ENCODE measurements at regions not wholly inside any gene's neighbourhood (a gene's known extent, or its start where the extent isn't known, plus 50 kb on each side); places are given as distances from the start of the nearest gene placed in this dataset.

- H3K9me3 Mint-ChIP-seq (ENCODE audit: unreplicated experiment), result no peaks in the 10 kb centered on the region
- no peak for DNase-seq (ENCODE audit: extremely low spot score, unreplicated experiment)
- peaks cover 11% of the 10 kb centered on the region for H3K27me3 Mint-ChIP-seq (ENCODE audit: unreplicated experiment)
- H3K27ac Mint-ChIP-seq (ENCODE audit: unreplicated experiment), result no peak overlapping the region
- no peak for TF ChIP-seq CTCF (IDR thresholded peaks at IDR 0.05)
- H3K4me1 Mint-ChIP-seq (ENCODE audit: unreplicated experiment), result no peaks in the 10 kb centered on the region
- H3K36me3 Mint-ChIP-seq (ENCODE audit: unreplicated experiment), result no peaks in the 10 kb centered on the region
- H3K4me3 Mint-ChIP-seq (ENCODE audit: unreplicated experiment), result no peak overlapping the region
Measured at GRCh38 chr11:129314371-129314770, 61.3 kb upstream of the BARX2 start.

DNA sequence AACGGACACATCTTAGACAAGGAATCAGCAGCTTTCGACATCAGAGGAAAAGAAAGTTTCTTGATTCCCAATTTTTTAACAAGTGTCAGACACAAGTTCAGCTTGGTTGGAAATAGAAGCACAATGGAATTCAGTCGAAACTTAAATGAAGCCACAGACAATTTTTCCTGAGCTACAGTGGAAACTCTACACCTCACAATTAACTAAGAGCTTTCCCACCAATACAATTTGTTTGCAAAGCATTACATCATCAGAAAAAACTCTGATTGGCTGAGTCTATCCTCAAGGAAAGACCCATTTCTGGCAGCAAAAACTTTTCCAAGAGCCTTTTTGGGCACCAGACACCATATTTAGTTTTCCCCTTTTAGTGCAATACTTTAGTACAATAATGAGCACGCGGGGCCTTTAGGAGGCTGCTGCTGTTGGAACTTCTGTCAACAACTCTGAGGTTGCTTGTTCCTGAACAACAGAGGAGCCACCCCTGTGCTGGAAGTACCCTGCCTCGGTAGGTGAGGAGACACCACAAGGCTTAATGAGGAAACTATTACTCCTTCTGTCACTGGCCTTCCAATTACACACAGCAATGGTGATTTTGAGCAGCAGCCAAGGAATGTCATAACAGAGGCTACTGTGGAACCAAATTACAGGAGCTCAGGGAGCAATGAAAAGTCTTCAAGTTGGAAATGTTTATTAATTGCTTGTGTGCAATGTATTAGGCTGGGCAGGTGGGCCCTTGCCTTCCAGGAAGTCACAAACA lies 61.9 kb upstream of the BARX2 start:
- H3K27ac Mint-ChIP-seq (ENCODE audit: unreplicated experiment), result no peak overlapping the region
- TF ChIP-seq CTCF (IDR thresholded peaks at IDR 0.05), result no peak
- H3K4me1 Mint-ChIP-seq (ENCODE audit: unreplicated experiment), result no peaks in the 10 kb centered on the region
- no peaks in the 10 kb centered on the region for H3K36me3 Mint-ChIP-seq (ENCODE audit: unreplicated experiment)
- no peak for DNase-seq (ENCODE audit: extremely low spot score, unreplicated experiment)
- H3K9me3 Mint-ChIP-seq (ENCODE audit: unreplicated experiment), result no peaks in the 10 kb centered on the region
- no peak overlapping the region for H3K4me3 Mint-ChIP-seq (ENCODE audit: unreplicated experiment)
- peaks cover 11% of the 10 kb centered on the region for H3K27me3 Mint-ChIP-seq (ENCODE audit: unreplicated experiment)

GRCh38 chr11:129312730-129313503 lies 62.7 kb upstream of the BARX2 start:
- H3K9me3 Mint-ChIP-seq (ENCODE audit: unreplicated experiment), result no peaks in the 10 kb centered on the region
- no peak for DNase-seq (ENCODE audit: extremely low spot score, unreplicated experiment)
- no peak overlapping the region for H3K27ac Mint-ChIP-seq (ENCODE audit: unreplicated experiment)
- no peak overlapping the region for H3K4me3 Mint-ChIP-seq (ENCODE audit: unreplicated experiment)
- TF ChIP-seq CTCF (IDR thresholded peaks at IDR 0.05), result no peak
- no peaks in the 10 kb centered on the region for H3K4me1 Mint-ChIP-seq (ENCODE audit: unreplicated experiment)
- no peaks in the 10 kb centered on the region for H3K36me3 Mint-ChIP-seq (ENCODE audit: unreplicated experiment)
- peaks cover 11% of the 10 kb centered on the region for H3K27me3 Mint-ChIP-seq (ENCODE audit: unreplicated experiment)

- H3K27ac Mint-ChIP-seq (ENCODE audit: unreplicated experiment), result no peak overlapping the region
- DNase-seq (ENCODE audit: extremely low spot score, unreplicated experiment), result no peak
- no peaks in the 10 kb centered on the region for H3K36me3 Mint-ChIP-seq (ENCODE audit: unreplicated experiment)
- no peaks in the 10 kb centered on the region for H3K4me1 Mint-ChIP-seq (ENCODE audit: unreplicated experiment)
- H3K4me3 Mint-ChIP-seq (ENCODE audit: unreplicated experiment), result no peak overlapping the region
- peaks cover 3% of the 10 kb centered on the region for H3K9me3 Mint-ChIP-seq (ENCODE audit: unreplicated experiment)
- H3K27me3 Mint-ChIP-seq (ENCODE audit: unreplicated experiment), result peaks cover 5% of the 10 kb centered on the region
- no peak for TF ChIP-seq CTCF (IDR thresholded peaks at IDR 0.05)
Measured at GRCh38 chr11:129308241-129308865, 67.3 kb upstream of the BARX2 start.

DNA sequence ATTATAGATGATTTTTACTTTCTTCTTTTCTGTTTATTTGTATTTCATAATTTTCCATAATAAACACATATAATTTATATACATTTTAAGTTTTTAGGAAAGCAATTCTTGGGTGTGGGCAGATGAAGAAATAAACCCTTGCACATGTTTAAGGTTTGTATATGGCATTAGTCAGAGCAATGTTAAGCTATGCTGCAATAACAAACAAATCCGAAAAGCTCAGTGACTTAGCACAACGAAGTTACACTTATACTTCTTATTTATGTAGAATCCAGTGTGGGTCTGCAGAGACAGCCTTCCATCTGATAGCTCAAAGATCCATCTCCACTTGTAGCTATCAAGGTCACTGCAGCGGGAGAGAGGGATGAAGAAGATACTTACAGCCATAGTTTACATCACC lies 68.5 kb upstream of the BARX2 start:
- peaks cover 3% of the 10 kb centered on the region for H3K9me3 Mint-ChIP-seq (ENCODE audit: unreplicated experiment)
- H3K4me1 Mint-ChIP-seq (ENCODE audit: unreplicated experiment), result no peaks in the 10 kb centered on the region
- H3K27ac Mint-ChIP-seq (ENCODE audit: unreplicated experiment), result no peak overlapping the region
- no peak for DNase-seq (ENCODE audit: extremely low spot score, unreplicated experiment)
- peaks cover 14% of the 10 kb centered on the region for H3K27me3 Mint-ChIP-seq (ENCODE audit: unreplicated experiment)
- TF ChIP-seq CTCF (IDR thresholded peaks at IDR 0.05), result no peak
- H3K4me3 Mint-ChIP-seq (ENCODE audit: unreplicated experiment), result no peak overlapping the region
- no peaks in the 10 kb centered on the region for H3K36me3 Mint-ChIP-seq (ENCODE audit: unreplicated experiment)

All from osteocyte (in vitro differentiated cells).